Suprapubic skin (tissue), 4 donors: ENCODE measurements at regions not wholly inside any gene's neighbourhood (a gene's known extent, or its start where the extent isn't known, plus 50 kb on each side); places are given as distances from the start of the nearest gene placed in this dataset.
A peak's percentile ranks its signal among the peaks of the same experiment; 100 is the strongest.

ENCODE experiments used
- DNase-seq, 2 donors: peaks; one replicate each; pipeline ENCODE4 v3.0.0-alpha.2; 2019; ENCODE audit warnings: low spot score in 2 of 2
- H3K27ac ChIP-seq: fragments of 200-600 bp; sonication (generic); one replicate; pipeline ENCODE4 v1.5.1; 2019
- H3K27me3 ChIP-seq: fragments of 200-600 bp; sonication (generic); one replicate; pipeline ENCODE4 v1.5.1; 2019
- H3K36me3 ChIP-seq: fragments of 200-600 bp; sonication (generic); one replicate; pipeline ENCODE4 v1.5.1; 2019
- H3K4me1 ChIP-seq: fragments of 200-600 bp; sonication (generic); one replicate; pipeline ENCODE4 v1.5.1; 2019
- H3K4me3 ChIP-seq: fragments of 200-600 bp; sonication (generic); one replicate; pipeline ENCODE4 v1.5.1; 2019; ENCODE audit warnings: mild to moderate bottlenecking
- H3K9me3 ChIP-seq: fragments of 200-600 bp; sonication (generic); one replicate; pipeline ENCODE4 v1.5.1; 2019
- EP300 ChIP-seq: sonication (generic); formaldehyde crosslinking; IDR thresholded peaks from one replicate; pipeline ENCODE4 v1.6.1; 2017; ENCODE audit warnings: antibody characterized with exemption
- POLR2A ChIP-seq, 2 donors: fragments of 450-650 bp; IDR thresholded peaks; one replicate each; pipeline ENCODE4 v1.6.1; 2017; ENCODE audit warnings: antibody characterized with exemption in 2 of 2, mild to moderate bottlenecking in 2 of 2, moderate library complexity in 2 of 2
- POLR2AphosphoS5 ChIP-seq, 3 donors: sonication (generic); formaldehyde crosslinking; IDR thresholded peaks; one replicate each; pipeline ENCODE4 v1.6.1; 2017; ENCODE audit warnings: antibody characterized with exemption in 3 of 3
- WGBS: methylation state at CpG from one replicate; pipeline ENCODE4 v1.1.5; 2018; 5-methylcytosine and 5-hydroxymethylcytosine counted together
- TF ChIP-seq, protein P1 (sequence below), 2 donors: fragments of 200-600 bp in 1 of 2; fragments of 450-650 bp in 1 of 2; sonication (generic) in 1 of 2; IDR thresholded peaks; one replicate each; pipeline ENCODE4 v1.5.1; 2016 to 2019; ENCODE audit warnings: antibody characterized with exemption in 2 of 2, mild to moderate bottlenecking in 1 of 2, moderate library complexity in 1 of 2

GRCh38 chr2:446963-447530 lies 159.2 kb upstream of the ALKAL2 start:
- no peak for DNase-seq
- Histone ChIP-seq H3K4me1 (no peaks in the 10 kb centered on the region), H3K27me3 (no peaks in the 10 kb centered on the region), H3K36me3 (no peaks in the 10 kb centered on the region), H3K27ac (peak overlapping the region; percentile 1), H3K4me3 (no peak overlapping the region), H3K9me3 (no peaks in the 10 kb centered on the region)
- TF ChIP-seq POLR2A (IDR thresholded peaks at IDR 0.05) (no peak), EP300 (no peak), POLR2AphosphoS5 (IDR thresholded peaks at IDR 0.05) (no peak)
- TF ChIP-seq, protein P1, sequence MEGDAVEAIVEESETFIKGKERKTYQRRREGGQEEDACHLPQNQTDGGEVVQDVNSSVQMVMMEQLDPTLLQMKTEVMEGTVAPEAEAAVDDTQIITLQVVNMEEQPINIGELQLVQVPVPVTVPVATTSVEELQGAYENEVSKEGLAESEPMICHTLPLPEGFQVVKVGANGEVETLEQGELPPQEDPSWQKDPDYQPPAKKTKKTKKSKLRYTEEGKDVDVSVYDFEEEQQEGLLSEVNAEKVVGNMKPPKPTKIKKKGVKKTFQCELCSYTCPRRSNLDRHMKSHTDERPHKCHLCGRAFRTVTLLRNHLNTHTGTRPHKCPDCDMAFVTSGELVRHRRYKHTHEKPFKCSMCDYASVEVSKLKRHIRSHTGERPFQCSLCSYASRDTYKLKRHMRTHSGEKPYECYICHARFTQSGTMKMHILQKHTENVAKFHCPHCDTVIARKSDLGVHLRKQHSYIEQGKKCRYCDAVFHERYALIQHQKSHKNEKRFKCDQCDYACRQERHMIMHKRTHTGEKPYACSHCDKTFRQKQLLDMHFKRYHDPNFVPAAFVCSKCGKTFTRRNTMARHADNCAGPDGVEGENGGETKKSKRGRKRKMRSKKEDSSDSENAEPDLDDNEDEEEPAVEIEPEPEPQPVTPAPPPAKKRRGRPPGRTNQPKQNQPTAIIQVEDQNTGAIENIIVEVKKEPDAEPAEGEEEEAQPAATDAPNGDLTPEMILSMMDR (IDR thresholded peaks at IDR 0.05) = no peak
- 83% methylated on average over 10 of the region's 10 CpGs for WGBS

- H3K9me3 ChIP-seq = no peaks in the 10 kb centered on the region
- 81% methylated on average over 11 of the region's 11 CpGs for WGBS
- H3K27ac ChIP-seq = no peak overlapping the region
- peaks cover under 1% of the 10 kb centered on the region for H3K27me3 ChIP-seq
- H3K36me3 ChIP-seq = no peaks in the 10 kb centered on the region
- TF ChIP-seq POLR2A (IDR thresholded peaks at IDR 0.05) (no peak), POLR2AphosphoS5 (IDR thresholded peaks at IDR 0.05) (no peak), EP300 (no peak)
- TF ChIP-seq, protein P1 (IDR thresholded peaks at IDR 0.05) = no peak
- no peak for DNase-seq
- H3K4me1 ChIP-seq = no peaks in the 10 kb centered on the region
- H3K4me3 ChIP-seq = no peak overlapping the region
These were observed 158.5 kb upstream of the ALKAL2 start for GRCh38 chr2:446303-446874.

DNA sequence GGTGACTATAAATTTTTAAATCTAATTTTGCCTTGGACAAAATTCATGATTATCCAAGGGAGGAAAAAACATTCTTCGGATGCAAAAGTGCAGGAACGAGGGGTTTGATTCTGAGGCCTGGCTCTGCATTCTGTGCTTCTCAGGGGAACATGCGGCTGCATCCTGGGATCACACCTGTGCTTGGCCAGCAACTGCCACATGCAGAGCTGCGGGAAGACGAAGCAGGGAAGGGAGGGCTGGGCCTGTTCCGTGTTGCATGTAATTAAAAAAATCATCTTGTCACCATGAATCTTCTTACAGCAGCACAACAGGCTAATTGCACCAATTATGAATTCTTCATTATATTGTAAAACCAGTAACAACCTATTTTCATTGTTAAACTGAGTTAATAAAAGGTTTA lies 158.0 kb upstream of the ALKAL2 start:
- TF ChIP-seq, protein P1 (IDR thresholded peaks at IDR 0.05) = no peak
- no peak for TF ChIP-seq POLR2AphosphoS5 (IDR thresholded peaks at IDR 0.05)
- no peak for TF ChIP-seq POLR2A (IDR thresholded peaks at IDR 0.05)
- no peak for TF ChIP-seq EP300
- Histone ChIP-seq H3K4me3 (no peak overlapping the region), H3K4me1 (peaks cover 5% of the 10 kb centered on the region), H3K9me3 (no peaks in the 10 kb centered on the region), H3K27me3 (peaks cover 4% of the 10 kb centered on the region), H3K36me3 (no peaks in the 10 kb centered on the region), H3K27ac (no peak overlapping the region)
- 87% methylated on average over 6 of the region's 6 CpGs for WGBS
- no peak for DNase-seq

DNA sequence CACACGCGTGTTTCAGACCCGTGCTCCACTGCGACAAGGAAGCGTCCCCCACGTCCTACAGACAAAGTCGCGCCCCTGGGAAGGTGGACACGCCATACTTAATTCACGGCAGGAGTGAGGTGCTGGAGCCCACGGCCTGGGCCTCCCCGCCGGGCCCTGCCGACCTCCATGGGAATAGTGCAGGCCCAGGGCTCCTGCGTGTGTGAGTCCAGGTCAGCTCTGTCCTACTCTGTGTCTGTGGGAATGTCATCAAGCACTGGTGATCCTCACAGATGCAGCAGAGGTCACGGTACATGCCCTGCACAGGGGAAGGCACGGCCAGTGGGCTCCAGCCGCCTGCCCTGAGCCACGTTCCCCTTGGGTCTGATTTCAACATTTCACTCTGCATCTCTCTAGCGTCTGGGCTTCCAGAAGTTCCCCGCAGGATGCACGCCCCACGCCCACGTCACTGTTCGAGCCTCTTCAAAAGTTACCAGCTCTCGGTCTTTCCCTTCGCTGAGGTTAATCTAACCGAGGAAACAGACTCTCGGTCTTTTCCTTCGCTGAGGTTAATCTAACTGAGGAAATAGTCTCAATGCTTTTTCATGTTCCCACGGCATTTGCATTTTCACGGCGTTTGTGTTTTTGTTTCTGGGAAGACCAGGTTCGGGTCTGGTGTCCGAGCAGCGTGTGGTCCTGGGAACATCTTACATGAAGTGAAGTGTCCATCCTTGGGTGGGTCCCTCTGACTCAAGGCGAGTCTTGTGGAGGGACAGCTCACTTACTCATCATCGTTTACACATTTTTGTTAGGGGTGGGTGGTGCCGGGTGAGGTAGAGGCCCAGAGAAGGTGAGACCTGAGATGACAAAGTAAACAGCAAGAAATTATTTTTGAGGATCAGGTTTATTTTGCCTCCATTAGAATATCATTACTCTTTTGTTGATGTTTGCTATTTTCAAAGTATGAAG lies 157.3 kb upstream of the ALKAL2 start:
- no peak overlapping the region for H3K27ac ChIP-seq
- no peak overlapping the region for H3K4me3 ChIP-seq
- peaks cover 4% of the 10 kb centered on the region for H3K27me3 ChIP-seq
- no peaks in the 10 kb centered on the region for H3K9me3 ChIP-seq
- DNase-seq = peak in 1 of 2 donors; percentile 58
- peaks cover 11% of the 10 kb centered on the region for H3K4me1 ChIP-seq
- TF ChIP-seq POLR2A (IDR thresholded peaks at IDR 0.05) (no peak), POLR2AphosphoS5 (IDR thresholded peaks at IDR 0.05) (no peak)
- TF ChIP-seq, protein P1 (IDR thresholded peaks at IDR 0.05) = no peak
- H3K36me3 ChIP-seq = no peaks in the 10 kb centered on the region
- WGBS = 88% methylated on average over 25 of the region's 39 CpGs

DNA sequence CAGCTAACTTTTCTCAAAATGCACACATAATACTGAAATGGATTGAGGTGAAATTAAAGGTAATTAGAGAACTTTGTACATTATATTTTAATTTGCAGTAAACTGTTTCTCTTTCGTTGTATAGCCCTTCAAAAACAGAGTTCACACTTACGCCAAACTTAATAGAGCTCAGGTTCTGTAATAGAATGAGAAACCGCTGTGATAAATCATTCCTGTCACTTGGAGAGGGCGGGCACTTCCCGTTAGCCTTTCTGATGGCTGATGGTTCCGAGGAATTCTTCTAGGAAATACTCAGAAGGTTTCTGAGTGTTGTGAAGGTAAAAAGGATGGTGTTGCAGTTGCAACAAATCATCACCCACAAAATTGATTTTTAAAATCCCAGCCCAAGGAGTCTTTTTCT lies 155.8 kb upstream of the ALKAL2 start:
- no peaks in the 10 kb centered on the region for H3K36me3 ChIP-seq
- H3K4me1 ChIP-seq = peaks cover 21% of the 10 kb centered on the region
- peaks cover 4% of the 10 kb centered on the region for H3K27me3 ChIP-seq
- H3K9me3 ChIP-seq = no peaks in the 10 kb centered on the region
- DNase-seq = no peak
- H3K27ac ChIP-seq = no peak overlapping the region
- no peak for TF ChIP-seq EP300
- TF ChIP-seq, protein P1 (IDR thresholded peaks at IDR 0.05) = no peak
- no peak for TF ChIP-seq POLR2A (IDR thresholded peaks at IDR 0.05)
- no peak for TF ChIP-seq POLR2AphosphoS5 (IDR thresholded peaks at IDR 0.05)
- H3K4me3 ChIP-seq = no peak overlapping the region
- WGBS = 82% methylated on average over 6 of the region's 6 CpGs
